ENCODE measurements at regions not wholly inside any gene's neighbourhood (a gene's known extent, or its start where the extent isn't known, plus 50 kb on each side); places are given as distances from the start of the nearest gene placed in this dataset.

GRCh38 chrX:13261348-13261747 lies 58.5 kb downstream of the ATXN3L start:
- H3K14ac ChIP-seq (replicated peaks; ENCODE audit: low read depth, low read length), result no peak overlapping the region
- H4K20me1 ChIP-seq (ENCODE audit: insufficient read depth, low read length), result no peaks in the 10 kb centered on the region
- ChIA-PET POLR2A (ENCODE audit: unreplicated experiment) (interaction anchor here (0.6 kb wide), 1 partner anchor 460 kb away, joined by 8 read pairs; no protein-coding TSS in a partner anchor), CTCF (no interaction called here)
- TF ChIP-seq POLR2A (IDR thresholded peaks at IDR 0.05; ENCODE audit: low read depth, low read length), result no peak
- no peak for TF ChIP-seq RFX5 (IDR thresholded peaks at IDR 0.05; ENCODE audit: low read depth, low read length)
- TF ChIP-seq BHLHE40 (IDR thresholded peaks at IDR 0.05; ENCODE audit: low read depth, low read length), result no peak
- no peak for TF ChIP-seq MXI1 (IDR thresholded peaks at IDR 0.05; ENCODE audit: borderline replicate concordance, low read depth, low read length)
- no peak for TF ChIP-seq CTCF (conservative IDR thresholded peaks at IDR 0.05; ENCODE audit: low read depth, low read length)
- no peak for TF ChIP-seq SMC3 (IDR thresholded peaks at IDR 0.05; ENCODE audit: low read depth, low read length)
- no peak for TF ChIP-seq CEBPB (IDR thresholded peaks at IDR 0.05; ENCODE audit: low read depth, low read length)
- TF ChIP-seq RAD21 (IDR thresholded peaks at IDR 0.05; ENCODE audit: low read length), result no peak
- TF ChIP-seq MAZ (IDR thresholded peaks at IDR 0.05; ENCODE audit: borderline replicate concordance, low read depth, low read length), result no peak
- no peak for TF ChIP-seq NFE2L2 (IDR thresholded peaks at IDR 0.05; ENCODE audit: low read depth, low read length)
- no peak for TF ChIP-seq CHD1 (IDR thresholded peaks at IDR 0.05; ENCODE audit: low read depth, low read length)
- dilution Hi-C loops (cut with HindIII; ENCODE audit: low sequenced_read_pairs, unreplicated experiment) (no loop called here), intact Hi-C loops (cut with micrococcal nuclease) (no loop called here), in situ Hi-C loops (cut with MboI; ENCODE audit: low sequenced_read_pairs) (no loop called here)
- H3K27me3 ChIP-seq (ENCODE audit: control insufficient read depth, insufficient read depth, low read length), result no peaks in the 10 kb centered on the region
- no peak overlapping the region for H2BK5ac ChIP-seq (ENCODE audit: low read depth, low read length, poor library complexity, severe bottlenecking)
- H3K9me1 ChIP-seq (ENCODE audit: insufficient read depth, low read length), result no peaks in the 10 kb centered on the region
- H2BK120ac ChIP-seq (ENCODE audit: low read depth, low read length), result no peak overlapping the region
- no peak overlapping the region for H3K27ac ChIP-seq (ENCODE audit: insufficient read depth, low read length)
- no peaks in the 10 kb centered on the region for H3K4me1 ChIP-seq (ENCODE audit: control insufficient read depth, insufficient read depth, low read length)
- no peak overlapping the region for H3K23ac ChIP-seq (ENCODE audit: low read depth, low read length)
- no peak for ATAC-seq (ENCODE audit: low read depth)
- H4K8ac ChIP-seq (ENCODE audit: low read depth in 2 of 2, low read length in 2 of 2), result no peak overlapping the region
- H3K79me1 ChIP-seq (ENCODE audit: low read depth in 1 of 2, low read length in 2 of 2), result no peaks in the 10 kb centered on the region
- H3K4me3 ChIP-seq (ENCODE audit: insufficient read depth, low read depth, low read length), result no peak overlapping the region
- no peaks in the 10 kb centered on the region for H3K9me3 ChIP-seq (ENCODE audit: control insufficient read depth, insufficient read depth, low read length)
- H3K4me2 ChIP-seq (ENCODE audit: low read depth, low read length), result no peak overlapping the region
- WGBS, 2 experiments (ENCODE audit: extremely low coverage in 2 of 2, insufficient read length in 1 of 2), result no CpG with 5 or more reads among the region's 5 CpGs
- no peak overlapping the region for H3K9ac ChIP-seq (ENCODE audit: low read depth, low read length)
- no peak overlapping the region for H4K5ac ChIP-seq (ENCODE audit: low read depth, low read length)
- H2AK5ac ChIP-seq (ENCODE audit: low read depth, low read length), result no peak overlapping the region
- H2BK20ac ChIP-seq (ENCODE audit: low read depth, low read length), result no peak overlapping the region
- no peak overlapping the region for H4K91ac ChIP-seq (ENCODE audit: insufficient read depth, low read depth, low read length)
- DNase-seq, result no peak
- no peak overlapping the region for H2AFZ ChIP-seq (replicated peaks; ENCODE audit: low read length, poor library complexity)
- no peak overlapping the region for H3K4ac ChIP-seq (ENCODE audit: low read depth, low read length)
- no peaks in the 10 kb centered on the region for H3K36me3 ChIP-seq (ENCODE audit: control insufficient read depth, insufficient read depth, low read length)
- no TSS peak for BruUV-seq (replicated peaks)
- H3K18ac ChIP-seq (ENCODE audit: low read depth, low read length), result no peak overlapping the region
- no peak overlapping the region for H2BK15ac ChIP-seq (ENCODE audit: low read depth, low read length)
- no peak overlapping the region for H3K56ac ChIP-seq (ENCODE audit: extremely low read depth, insufficient read depth, low read length)
- no peak overlapping the region for H2AK9ac ChIP-seq (replicated peaks; ENCODE audit: low read depth, low read length, poor library complexity)
